ENCODE measurements at regions not wholly inside any gene's neighbourhood (a gene's known extent, or its start where the extent isn't known, plus 50 kb on each side); places are given as distances from the start of the nearest gene placed in this dataset.

DNA sequence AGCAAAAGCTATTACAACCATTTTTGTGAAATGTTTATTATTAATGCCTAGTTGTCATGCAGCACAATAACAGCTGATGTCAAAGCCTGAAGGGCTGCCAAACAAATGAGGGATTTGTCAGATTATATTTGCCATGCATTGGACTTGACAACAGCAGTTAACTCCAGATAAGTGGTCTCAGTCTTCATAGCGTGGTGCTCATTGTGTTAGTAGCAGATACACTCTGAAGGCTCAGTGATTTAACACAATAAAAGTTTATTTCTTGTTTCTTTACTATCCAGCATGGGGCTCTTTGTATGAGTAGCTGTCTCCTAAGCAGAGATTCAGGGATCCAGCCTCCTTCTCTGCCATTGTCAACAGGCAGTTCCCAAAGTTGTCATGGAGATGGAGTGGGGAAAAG lies 76.0 kb upstream of the PTGFRN start:
- no peak for DNase-seq (ENCODE audit: low spot score)
- Histone ChIP-seq H3K4me1 (no peaks in the 10 kb centered on the region), H3K36me3 (no peaks in the 10 kb centered on the region), H3K9me3 (no peaks in the 10 kb centered on the region), H3K27ac (no peak overlapping the region), H3K4me3 (no peak overlapping the region), H3K27me3 (no peaks in the 10 kb centered on the region)
- TF ChIP-seq, protein P1, sequence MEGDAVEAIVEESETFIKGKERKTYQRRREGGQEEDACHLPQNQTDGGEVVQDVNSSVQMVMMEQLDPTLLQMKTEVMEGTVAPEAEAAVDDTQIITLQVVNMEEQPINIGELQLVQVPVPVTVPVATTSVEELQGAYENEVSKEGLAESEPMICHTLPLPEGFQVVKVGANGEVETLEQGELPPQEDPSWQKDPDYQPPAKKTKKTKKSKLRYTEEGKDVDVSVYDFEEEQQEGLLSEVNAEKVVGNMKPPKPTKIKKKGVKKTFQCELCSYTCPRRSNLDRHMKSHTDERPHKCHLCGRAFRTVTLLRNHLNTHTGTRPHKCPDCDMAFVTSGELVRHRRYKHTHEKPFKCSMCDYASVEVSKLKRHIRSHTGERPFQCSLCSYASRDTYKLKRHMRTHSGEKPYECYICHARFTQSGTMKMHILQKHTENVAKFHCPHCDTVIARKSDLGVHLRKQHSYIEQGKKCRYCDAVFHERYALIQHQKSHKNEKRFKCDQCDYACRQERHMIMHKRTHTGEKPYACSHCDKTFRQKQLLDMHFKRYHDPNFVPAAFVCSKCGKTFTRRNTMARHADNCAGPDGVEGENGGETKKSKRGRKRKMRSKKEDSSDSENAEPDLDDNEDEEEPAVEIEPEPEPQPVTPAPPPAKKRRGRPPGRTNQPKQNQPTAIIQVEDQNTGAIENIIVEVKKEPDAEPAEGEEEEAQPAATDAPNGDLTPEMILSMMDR (IDR thresholded peaks at IDR 0.05), result no peak

- no peak for DNase-seq (ENCODE audit: low spot score)
- TF ChIP-seq, protein P1 (IDR thresholded peaks at IDR 0.05), result no peak
- Histone ChIP-seq H3K9me3 (no peaks in the 10 kb centered on the region), H3K27me3 (no peaks in the 10 kb centered on the region), H3K36me3 (no peaks in the 10 kb centered on the region), H3K4me1 (no peaks in the 10 kb centered on the region), H3K27ac (no peak overlapping the region), H3K4me3 (no peak overlapping the region)
Observed at GRCh38 chr1:116834595-116834994, 75.1 kb upstream of the PTGFRN start.

- no peaks in the 10 kb centered on the region for H3K4me1 ChIP-seq
- H3K27me3 ChIP-seq, result no peaks in the 10 kb centered on the region
- H3K27ac ChIP-seq, result no peak overlapping the region
- H3K36me3 ChIP-seq, result no peaks in the 10 kb centered on the region
- no peaks in the 10 kb centered on the region for H3K9me3 ChIP-seq
- TF ChIP-seq, protein P1 (IDR thresholded peaks at IDR 0.05), result no peak
- H3K4me3 ChIP-seq, result no peak overlapping the region
- DNase-seq (ENCODE audit: low spot score), result no peak
Observed at GRCh38 chr1:116835161-116835560, 74.6 kb upstream of the PTGFRN start.

GRCh38 chr1:116836099-116836498 lies 73.6 kb upstream of the PTGFRN start:
- Histone ChIP-seq H3K36me3 (no peaks in the 10 kb centered on the region), H3K27me3 (no peaks in the 10 kb centered on the region), H3K27ac (no peak overlapping the region), H3K9me3 (no peaks in the 10 kb centered on the region), H3K4me3 (no peak overlapping the region), H3K4me1 (no peaks in the 10 kb centered on the region)
- TF ChIP-seq, protein P1 (IDR thresholded peaks at IDR 0.05), result no peak
- DNase-seq (ENCODE audit: low spot score), result no peak

- H3K4me3 ChIP-seq, result no peak overlapping the region
- H3K4me1 ChIP-seq, result no peaks in the 10 kb centered on the region
- DNase-seq (ENCODE audit: low spot score), result no peak
- peaks cover 0 to 6% of the 10 kb centered on the region in 2 donors for H3K9me3 ChIP-seq
- TF ChIP-seq, protein P1 (IDR thresholded peaks at IDR 0.05), result no peak
- no peaks in the 10 kb centered on the region for H3K27me3 ChIP-seq
- no peaks in the 10 kb centered on the region for H3K36me3 ChIP-seq
- H3K27ac ChIP-seq, result no peak overlapping the region
Observed at GRCh38 chr1:116841569-116842344, 68.0 kb upstream of the PTGFRN start.

- H3K4me1 ChIP-seq, result no peaks in the 10 kb centered on the region
- no peak for DNase-seq (ENCODE audit: low spot score)
- no peak overlapping the region for H3K27ac ChIP-seq
- H3K4me3 ChIP-seq, result no peak overlapping the region
- H3K36me3 ChIP-seq, result no peaks in the 10 kb centered on the region
- TF ChIP-seq, protein P1 (IDR thresholded peaks at IDR 0.05), result no peak
- H3K27me3 ChIP-seq, result no peaks in the 10 kb centered on the region
- peaks cover 0 to 6% of the 10 kb centered on the region in 2 donors for H3K9me3 ChIP-seq
Observed at GRCh38 chr1:116842654-116843053, 67.1 kb upstream of the PTGFRN start.

Data from right atrium auricular region (tissue), 2 donors.